HepG2 (cell line): ENCODE measurements at regions not wholly inside any gene's neighbourhood (a gene's known extent, or its start where the extent isn't known, plus 50 kb on each side); places are given as distances from the start of the nearest gene placed in this dataset.

Experiments used
- ATAC-seq: fragments of 200-7000 bp; cut with Tn5 transposase; 3 replicates; pipeline ENCODE4 v1.9.1; 2020; ENCODE audit warnings: mild to moderate bottlenecking, moderate library complexity
- BruUV-seq: library from RNA; stranded (reverse); fragments of 400-500 nt; replicated peaks from 2 replicates; lab custom pipeline; 2021; lab: Mats Ljungman, UMichigan
- CTCF ChIA-PET: fragments of 300-600 bp; formaldehyde crosslinking; extraction: SDS; loops from one replicate; lab custom pipeline; 2021; ENCODE audit warnings: low total read pairs, inconsistent platforms, low intra/inter-chr PET ratio; lab: Yijun Ruan, JAX
- POLR2A ChIA-PET: fragments of 350-600 bp; sonication (Branson Sonifier 250); formaldehyde crosslinking; loops from one replicate; lab custom pipeline; 2020; ENCODE audit warnings: antibody characterized with exemption, inconsistent platforms; lab: Yijun Ruan, JAX
- DNase-seq: peaks from one replicate; pipeline ENCODE4 v3.0.0-alpha.2; 2015; ENCODE audit warnings: low spot score
- FAIRE-seq: peaks from 3 replicates; lab custom pipeline; 2011; peaks lifted over from hg19 to GRCh38; lab: Jason Lieb, UNC
- H2AFZ ChIP-seq: one replicate; pipeline ENCODE4 v1.6.1; 2011; ENCODE audit warnings: low read length, inconsistent platforms
- H3K27ac ChIP-seq: fragments of 300-600 bp; 3 replicates; pipeline ENCODE4 v1.8.0; 2011; ENCODE audit warnings: mixed run types, mild to moderate bottlenecking, mixed read lengths, low read length, inconsistent platforms; ENCODE audit not compliant: insufficient read depth; ENCODE audit errors: extremely low read length
- H3K27me3 ChIP-seq, 2 experiments: fragments of 200-600 bp in 1 of 2; 2 replicates in 1 of 2; 3 replicates in 1 of 2; pipeline versions ENCODE4 v1.6.0 to v1.8.0; 2011; ENCODE audit warnings: low read length in 2 of 2, mild to moderate bottlenecking in 2 of 2, moderate library complexity in 2 of 2, inconsistent platforms in 1 of 2; ENCODE audit not compliant: insufficient read depth in 2 of 2, control insufficient read depth in 1 of 2
- H3K36me3 ChIP-seq, 2 experiments: fragments of 200-600 bp in 1 of 2; replicated peaks in 1 of 2; 2 replicates in 1 of 2; 3 replicates in 1 of 2; pipeline versions ENCODE4 v1.5.1 to v1.8.0; 2011; ENCODE audit warnings: low read length in 2 of 2, inconsistent platforms in 1 of 2; ENCODE audit not compliant: insufficient read depth in 2 of 2, control insufficient read depth in 1 of 2
- H3K4me1 ChIP-seq: 2 replicates; pipeline ENCODE4 v1.5.1; 2012; ENCODE audit warnings: low read length, inconsistent platforms; ENCODE audit not compliant: insufficient read depth
- H3K4me2 ChIP-seq: 2 replicates; pipeline ENCODE4 v1.6.0; 2011; ENCODE audit warnings: low read depth, low read length, inconsistent platforms
- H3K4me3 ChIP-seq, 3 experiments: fragments of 200-600 bp in 1 of 3; sonication (generic), shearing (Covaris generic) in 1 of 3; replicated peaks in 1 of 3; 2 replicates each; pipeline ENCODE4 v1.5.1; 2011 to 2016; ENCODE audit warnings: low read length in 3 of 3, inconsistent platforms in 2 of 3, low read depth in 2 of 3, mild to moderate bottlenecking in 2 of 3, control low read depth in 1 of 3, mixed read lengths in 1 of 3; ENCODE audit not compliant: insufficient read depth in 1 of 3
- H3K79me2 ChIP-seq: one replicate; pipeline ENCODE4 v1.6.1; 2011; ENCODE audit warnings: low read length, inconsistent platforms; ENCODE audit not compliant: insufficient read depth
- H3K9ac ChIP-seq: 2 replicates; pipeline ENCODE4 v1.6.0; 2011; ENCODE audit warnings: mild to moderate bottlenecking, low read depth, low read length, inconsistent platforms; ENCODE audit not compliant: insufficient read depth
- H3K9me3 ChIP-seq: 2 replicates; pipeline ENCODE4 v1.5.1; 2012; ENCODE audit warnings: mild to moderate bottlenecking, low read length
- H4K20me1 ChIP-seq: 2 replicates; pipeline ENCODE4 v1.6.0; 2011; ENCODE audit warnings: inconsistent platforms, mild to moderate bottlenecking, low read length, moderate library complexity; ENCODE audit not compliant: insufficient read depth
- ATF7-NPFF ChIP-seq: sonication (generic); formaldehyde crosslinking; IDR thresholded peaks from 2 replicates; pipeline ENCODE4 v1.8.1; 2023; ENCODE audit warnings: mild to moderate bottlenecking, low read depth, missing genetic modification reagents, moderate library complexity
- NFKBIZ ChIP-seq: IDR thresholded peaks from 2 replicates; pipeline ENCODE4 v1.6.1; 2018; ENCODE audit warnings: missing genetic modification reagents, missing compliant biosample characterization
- POLR2AphosphoS2 ChIP-seq: IDR thresholded peaks from 2 replicates; pipeline ENCODE4 v1.6.1; 2011; ENCODE audit warnings: low read depth, low read length, improper control_type of control experiment
- RBAK ChIP-seq: sonication (generic); formaldehyde crosslinking; IDR thresholded peaks from 2 replicates; pipeline ENCODE4 v1.5.1; 2020; ENCODE audit warnings: mild to moderate bottlenecking, missing genetic modification reagents
- SIX1 ChIP-seq: sonication (generic); formaldehyde crosslinking; IDR thresholded peaks from 2 replicates; pipeline ENCODE4 v1.4.0; 2020; ENCODE audit warnings: missing genetic modification reagents, borderline replicate concordance
- SRSF4 ChIP-seq: fragments of 200-400 bp; formaldehyde crosslinking; IDR thresholded peaks from one replicate; pipeline ENCODE4 v1.6.1; 2018; ENCODE audit warnings: mild to moderate bottlenecking, low read depth, low read length, moderate library complexity; ENCODE audit not compliant: poor library complexity, severe bottlenecking
- ZKSCAN8 ChIP-seq: IDR thresholded peaks from 2 replicates; pipeline ENCODE4 v1.6.1; 2016; ENCODE audit warnings: borderline replicate concordance, missing genetic modification reagents, missing compliant biosample characterization
- ZNF510 ChIP-seq: sonication (generic); formaldehyde crosslinking; IDR thresholded peaks from 2 replicates; pipeline ENCODE4 v1.4.0; 2020; ENCODE audit warnings: low read depth, mild to moderate bottlenecking, missing genetic modification reagents
- WGBS: methylation state at CpG from one replicate; pipeline ENCODE4 v1.1.6; 2017; ENCODE audit warnings: low lambda C conversion rate; 5-methylcytosine and 5-hydroxymethylcytosine counted together
- in situ Hi-C: cut with HindIII; loops from 2 replicates; pipeline ENCODE4 v1.10.0; 2017; ENCODE audit warnings: low pct_unique_long_range_greater_than_20kb; ENCODE audit not compliant: extremely low pct_ligation_motif_present
- intact Hi-C: fragments of 100-400 bp; cut with micrococcal nuclease; formaldehyde crosslinking; loops from one replicate; pipeline ENCODE4 v1.10.0; 2022; ENCODE audit not compliant: unreplicated experiment
- TF ChIP-seq, protein P1 (sequence below): sonication (generic); formaldehyde crosslinking; IDR thresholded peaks from 2 replicates; pipeline ENCODE4 v1.4.0; 2020; ENCODE audit warnings: mild to moderate bottlenecking, missing genetic modification reagents

DNA sequence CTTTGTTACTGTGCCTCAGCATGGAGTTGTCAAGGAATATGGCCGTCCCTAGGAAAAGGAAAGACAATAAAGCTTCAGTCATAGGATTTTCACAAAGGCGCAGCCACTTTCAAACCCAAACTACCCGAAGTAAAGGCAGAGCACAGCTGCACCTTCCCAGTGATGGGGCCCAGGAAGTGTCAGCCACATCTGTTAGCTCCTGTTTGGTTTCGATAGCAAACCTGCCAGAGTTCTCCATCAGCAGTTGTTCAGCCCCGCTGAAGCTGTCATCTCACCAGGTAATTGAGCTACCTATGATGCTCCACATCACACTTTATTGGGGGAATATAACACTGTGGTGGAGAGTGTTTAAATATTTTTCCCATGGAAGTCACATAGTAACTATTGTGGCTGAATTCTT, 80.7 kb downstream of the LRATD1 start:
- no peak overlapping the region for H2AFZ ChIP-seq
- DNase-seq (no peak), FAIRE-seq (no peak), ATAC-seq (no peak)
- no peak overlapping the region for H3K4me3 ChIP-seq
- H3K4me2 ChIP-seq, result no peak overlapping the region
- no peaks in the 10 kb centered on the region for H3K79me2 ChIP-seq
- no peaks in the 10 kb centered on the region for H3K27me3 ChIP-seq
- TF ChIP-seq POLR2AphosphoS2 (no peak), SRSF4 (no peak), ZNF510 (CRISPR knock-in tag) (no peak), SIX1 (no peak), ATF7-NPFF (no peak), RBAK (CRISPR knock-in tag) (no peak), NFKBIZ (CRISPR knock-in tag) (no peak), ZKSCAN8 (CRISPR knock-in tag) (no peak)
- TF ChIP-seq, protein P1, sequence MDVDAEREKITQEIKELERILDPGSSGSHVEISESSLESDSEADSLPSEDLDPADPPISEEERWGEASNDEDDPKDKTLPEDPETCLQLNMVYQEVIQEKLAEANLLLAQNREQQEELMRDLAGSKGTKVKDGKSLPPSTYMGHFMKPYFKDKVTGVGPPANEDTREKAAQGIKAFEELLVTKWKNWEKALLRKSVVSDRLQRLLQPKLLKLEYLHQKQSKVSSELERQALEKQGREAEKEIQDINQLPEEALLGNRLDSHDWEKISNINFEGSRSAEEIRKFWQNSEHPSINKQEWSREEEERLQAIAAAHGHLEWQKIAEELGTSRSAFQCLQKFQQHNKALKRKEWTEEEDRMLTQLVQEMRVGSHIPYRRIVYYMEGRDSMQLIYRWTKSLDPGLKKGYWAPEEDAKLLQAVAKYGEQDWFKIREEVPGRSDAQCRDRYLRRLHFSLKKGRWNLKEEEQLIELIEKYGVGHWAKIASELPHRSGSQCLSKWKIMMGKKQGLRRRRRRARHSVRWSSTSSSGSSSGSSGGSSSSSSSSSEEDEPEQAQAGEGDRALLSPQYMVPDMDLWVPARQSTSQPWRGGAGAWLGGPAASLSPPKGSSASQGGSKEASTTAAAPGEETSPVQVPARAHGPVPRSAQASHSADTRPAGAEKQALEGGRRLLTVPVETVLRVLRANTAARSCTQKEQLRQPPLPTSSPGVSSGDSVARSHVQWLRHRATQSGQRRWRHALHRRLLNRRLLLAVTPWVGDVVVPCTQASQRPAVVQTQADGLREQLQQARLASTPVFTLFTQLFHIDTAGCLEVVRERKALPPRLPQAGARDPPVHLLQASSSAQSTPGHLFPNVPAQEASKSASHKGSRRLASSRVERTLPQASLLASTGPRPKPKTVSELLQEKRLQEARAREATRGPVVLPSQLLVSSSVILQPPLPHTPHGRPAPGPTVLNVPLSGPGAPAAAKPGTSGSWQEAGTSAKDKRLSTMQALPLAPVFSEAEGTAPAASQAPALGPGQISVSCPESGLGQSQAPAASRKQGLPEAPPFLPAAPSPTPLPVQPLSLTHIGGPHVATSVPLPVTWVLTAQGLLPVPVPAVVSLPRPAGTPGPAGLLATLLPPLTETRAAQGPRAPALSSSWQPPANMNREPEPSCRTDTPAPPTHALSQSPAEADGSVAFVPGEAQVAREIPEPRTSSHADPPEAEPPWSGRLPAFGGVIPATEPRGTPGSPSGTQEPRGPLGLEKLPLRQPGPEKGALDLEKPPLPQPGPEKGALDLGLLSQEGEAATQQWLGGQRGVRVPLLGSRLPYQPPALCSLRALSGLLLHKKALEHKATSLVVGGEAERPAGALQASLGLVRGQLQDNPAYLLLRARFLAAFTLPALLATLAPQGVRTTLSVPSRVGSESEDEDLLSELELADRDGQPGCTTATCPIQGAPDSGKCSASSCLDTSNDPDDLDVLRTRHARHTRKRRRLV, result no peak
- 27% methylated on average over 5 of the region's 5 CpGs for WGBS
- no TSS peak for BruUV-seq
- ChIA-PET POLR2A (no interaction called here), CTCF (no interaction called here)
- intact Hi-C loops, result no loop called here
- no peak overlapping the region for H3K9ac ChIP-seq
- H3K36me3 ChIP-seq, result no peaks in the 10 kb centered on the region
- in situ Hi-C loops, result no loop called here
- no peaks in the 10 kb centered on the region for H3K4me1 ChIP-seq
- H3K9me3 ChIP-seq, result no peaks in the 10 kb centered on the region
- no peaks in the 10 kb centered on the region for H4K20me1 ChIP-seq
- no peak overlapping the region for H3K27ac ChIP-seq
